ENCODE measurements at regions not wholly inside any gene's neighbourhood (a gene's known extent, or its start where the extent isn't known, plus 50 kb on each side); places are given as distances from the start of the nearest gene placed in this dataset.

DNA sequence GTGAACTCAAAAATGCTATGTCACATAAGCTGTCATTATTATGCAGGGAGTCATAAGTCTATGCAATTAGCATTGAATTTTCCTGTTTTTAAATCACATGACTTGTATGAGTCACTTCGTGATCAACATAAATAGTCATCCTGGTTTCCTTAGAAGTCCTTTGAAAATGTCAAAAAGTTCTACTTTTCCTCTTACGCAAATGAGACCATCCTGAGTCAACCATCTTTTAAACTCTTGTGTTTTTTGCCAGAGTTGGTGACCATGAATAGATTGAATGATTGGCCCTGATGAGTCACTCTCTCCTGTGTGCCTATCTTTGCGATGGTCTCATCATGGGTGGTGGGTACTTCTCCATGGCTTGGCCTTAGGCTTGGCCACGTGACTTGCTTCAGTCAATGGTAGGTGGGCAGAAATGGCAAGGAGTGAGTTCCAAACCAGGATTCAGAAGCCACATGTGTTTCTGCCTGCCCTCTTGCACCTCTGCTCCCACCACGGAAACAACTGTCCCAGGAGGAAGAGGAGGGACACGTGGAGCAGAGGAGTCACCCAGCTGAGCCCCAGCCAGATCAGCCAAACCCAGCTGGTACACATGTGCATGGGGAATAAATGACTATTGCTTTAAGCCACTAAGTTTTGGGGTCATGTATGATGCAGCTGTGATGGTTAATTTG lies 123.5 kb upstream of the CACNA1A start:
- Histone ChIP-seq H3K27ac (ENCODE audit: low read depth, low read length) (peak overlapping the region; percentile 73), H3K36me3 (ENCODE audit: insufficient read depth, low read length) (no peaks in the 10 kb centered on the region), H3K9me3 (ENCODE audit: insufficient read depth, low read depth, low read length) (peaks cover 6% of the 10 kb centered on the region), H3K79me2 (ENCODE audit: insufficient read depth, low read length) (no peaks in the 10 kb centered on the region), H3K9ac (ENCODE audit: low read length) (no peak overlapping the region), H3K27me3 (ENCODE audit: insufficient read depth, low read length) (no peaks in the 10 kb centered on the region), H3K4me3 (ENCODE audit: insufficient read depth, low read depth, low read length) (no peak overlapping the region), H3K4me1 (ENCODE audit: insufficient read depth, low read length) (peaks cover 6% of the 10 kb centered on the region), H2AFZ (ENCODE audit: low read depth, low read length) (no peak overlapping the region), H4K20me1 (ENCODE audit: insufficient read depth, low read length) (no peaks in the 10 kb centered on the region), H3K4me2 (ENCODE audit: low read length) (peak overlapping the region; percentile 1)
- no peaks in the 10 kb centered on the region for H3K36me3 Mint-ChIP-seq (ENCODE audit: low read depth, unreplicated experiment)
- TF ChIP-seq, protein P1, sequence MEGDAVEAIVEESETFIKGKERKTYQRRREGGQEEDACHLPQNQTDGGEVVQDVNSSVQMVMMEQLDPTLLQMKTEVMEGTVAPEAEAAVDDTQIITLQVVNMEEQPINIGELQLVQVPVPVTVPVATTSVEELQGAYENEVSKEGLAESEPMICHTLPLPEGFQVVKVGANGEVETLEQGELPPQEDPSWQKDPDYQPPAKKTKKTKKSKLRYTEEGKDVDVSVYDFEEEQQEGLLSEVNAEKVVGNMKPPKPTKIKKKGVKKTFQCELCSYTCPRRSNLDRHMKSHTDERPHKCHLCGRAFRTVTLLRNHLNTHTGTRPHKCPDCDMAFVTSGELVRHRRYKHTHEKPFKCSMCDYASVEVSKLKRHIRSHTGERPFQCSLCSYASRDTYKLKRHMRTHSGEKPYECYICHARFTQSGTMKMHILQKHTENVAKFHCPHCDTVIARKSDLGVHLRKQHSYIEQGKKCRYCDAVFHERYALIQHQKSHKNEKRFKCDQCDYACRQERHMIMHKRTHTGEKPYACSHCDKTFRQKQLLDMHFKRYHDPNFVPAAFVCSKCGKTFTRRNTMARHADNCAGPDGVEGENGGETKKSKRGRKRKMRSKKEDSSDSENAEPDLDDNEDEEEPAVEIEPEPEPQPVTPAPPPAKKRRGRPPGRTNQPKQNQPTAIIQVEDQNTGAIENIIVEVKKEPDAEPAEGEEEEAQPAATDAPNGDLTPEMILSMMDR (IDR thresholded peaks at IDR 0.05; ENCODE audit: insufficient read depth, low read depth, low read length) = no peak
- no peak for TF ChIP-seq EZH2 (IDR thresholded peaks at IDR 0.05; ENCODE audit: insufficient read depth, low read length)
- FAIRE-seq (peak; percentile 45), DNase-seq (ENCODE audit: low read depth) (peak; percentile 79)
- no peak overlapping the region for H3K4me3 Mint-ChIP-seq (ENCODE audit: unreplicated experiment)
- no peaks in the 10 kb centered on the region for H3K9me3 Mint-ChIP-seq (ENCODE audit: unreplicated experiment)
- H3K27ac Mint-ChIP-seq (ENCODE audit: unreplicated experiment) = no peak overlapping the region
- peaks cover 5% of the 10 kb centered on the region for H3K27me3 Mint-ChIP-seq (ENCODE audit: low read depth, unreplicated experiment)
- H3K4me1 Mint-ChIP-seq (ENCODE audit: low read depth, unreplicated experiment) = no peaks in the 10 kb centered on the region

DNA sequence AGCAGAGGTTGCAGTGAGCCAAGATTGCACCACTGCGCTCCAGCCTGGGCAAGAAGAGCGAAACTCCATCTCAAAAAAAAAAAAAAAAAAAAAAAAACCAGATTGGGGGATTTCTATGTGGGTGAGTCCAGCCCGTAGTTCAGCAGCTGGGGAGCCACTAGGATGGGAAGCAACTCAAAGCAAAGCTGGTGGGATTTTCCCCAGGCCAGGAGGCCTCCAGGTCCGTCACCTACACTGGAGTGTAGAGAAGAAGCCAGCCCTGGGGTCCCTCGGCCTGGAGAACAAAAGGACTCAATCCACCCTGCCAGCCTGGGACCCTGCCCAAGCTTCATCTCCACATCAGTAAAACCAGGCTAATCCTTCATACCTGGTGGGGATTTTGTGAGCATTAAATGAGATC lies 121.3 kb upstream of the CACNA1A start:
- Histone ChIP-seq H3K4me3 (ENCODE audit: insufficient read depth, low read depth, low read length) (no peak overlapping the region), H3K4me1 (ENCODE audit: insufficient read depth, low read length) (peaks cover 7% of the 10 kb centered on the region), H3K27ac (ENCODE audit: low read depth, low read length) (no peak overlapping the region), H2AFZ (ENCODE audit: low read depth, low read length) (no peak overlapping the region), H3K27me3 (ENCODE audit: insufficient read depth, low read length) (peaks cover 6% of the 10 kb centered on the region), H3K36me3 (ENCODE audit: insufficient read depth, low read length) (no peaks in the 10 kb centered on the region), H3K9ac (ENCODE audit: low read length) (no peak overlapping the region), H3K79me2 (ENCODE audit: insufficient read depth, low read length) (no peaks in the 10 kb centered on the region), H3K9me3 (ENCODE audit: insufficient read depth, low read depth, low read length) (peaks cover 6% of the 10 kb centered on the region), H4K20me1 (ENCODE audit: insufficient read depth, low read length) (no peaks in the 10 kb centered on the region), H3K4me2 (ENCODE audit: low read length) (no peak overlapping the region)
- H3K27ac Mint-ChIP-seq (ENCODE audit: unreplicated experiment) = no peak overlapping the region
- DNase-seq (ENCODE audit: low read depth) = no peak
- no peaks in the 10 kb centered on the region for H3K9me3 Mint-ChIP-seq (ENCODE audit: unreplicated experiment)
- no peaks in the 10 kb centered on the region for H3K4me1 Mint-ChIP-seq (ENCODE audit: low read depth, unreplicated experiment)
- peaks cover 26% of the 10 kb centered on the region for H3K27me3 Mint-ChIP-seq (ENCODE audit: low read depth, unreplicated experiment)
- TF ChIP-seq, protein P1 (IDR thresholded peaks at IDR 0.05; ENCODE audit: insufficient read depth, low read depth, low read length) = no peak
- no peak for TF ChIP-seq EZH2 (IDR thresholded peaks at IDR 0.05; ENCODE audit: insufficient read depth, low read length)
- no peak for FAIRE-seq
- no peak overlapping the region for H3K4me3 Mint-ChIP-seq (ENCODE audit: unreplicated experiment)
- no peaks in the 10 kb centered on the region for H3K36me3 Mint-ChIP-seq (ENCODE audit: low read depth, unreplicated experiment)
